ENCODE measurements at regions not wholly inside any gene's neighbourhood (a gene's known extent, or its start where the extent isn't known, plus 50 kb on each side); places are given as distances from the start of the nearest gene placed in this dataset.
"Not testable (repeated sequence)": the region's sequence is repeated elsewhere in the genome, so short reads cannot be mapped to it uniquely, and the experiment has no call there.

DNA sequence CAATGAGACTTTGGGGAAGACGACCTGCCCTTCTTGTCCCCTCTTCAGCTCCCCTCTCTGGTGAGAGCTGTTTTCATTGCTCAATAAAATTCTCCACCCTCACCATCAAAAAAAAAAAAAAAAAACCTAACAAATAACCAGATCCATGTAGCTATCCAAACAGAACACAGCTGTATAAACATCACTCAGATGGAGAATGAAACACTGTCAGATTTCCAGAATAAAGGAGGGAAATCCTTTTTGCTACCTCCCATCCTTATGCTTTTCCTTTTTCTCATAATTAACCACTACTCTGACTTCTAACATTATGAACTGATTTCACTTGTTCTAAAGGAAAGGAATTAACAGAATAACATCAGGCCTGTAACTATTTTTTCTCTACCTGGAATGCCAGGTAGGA lies 155.6 kb downstream of the PPP4R3C start:
- TF ChIP-seq, protein P1, sequence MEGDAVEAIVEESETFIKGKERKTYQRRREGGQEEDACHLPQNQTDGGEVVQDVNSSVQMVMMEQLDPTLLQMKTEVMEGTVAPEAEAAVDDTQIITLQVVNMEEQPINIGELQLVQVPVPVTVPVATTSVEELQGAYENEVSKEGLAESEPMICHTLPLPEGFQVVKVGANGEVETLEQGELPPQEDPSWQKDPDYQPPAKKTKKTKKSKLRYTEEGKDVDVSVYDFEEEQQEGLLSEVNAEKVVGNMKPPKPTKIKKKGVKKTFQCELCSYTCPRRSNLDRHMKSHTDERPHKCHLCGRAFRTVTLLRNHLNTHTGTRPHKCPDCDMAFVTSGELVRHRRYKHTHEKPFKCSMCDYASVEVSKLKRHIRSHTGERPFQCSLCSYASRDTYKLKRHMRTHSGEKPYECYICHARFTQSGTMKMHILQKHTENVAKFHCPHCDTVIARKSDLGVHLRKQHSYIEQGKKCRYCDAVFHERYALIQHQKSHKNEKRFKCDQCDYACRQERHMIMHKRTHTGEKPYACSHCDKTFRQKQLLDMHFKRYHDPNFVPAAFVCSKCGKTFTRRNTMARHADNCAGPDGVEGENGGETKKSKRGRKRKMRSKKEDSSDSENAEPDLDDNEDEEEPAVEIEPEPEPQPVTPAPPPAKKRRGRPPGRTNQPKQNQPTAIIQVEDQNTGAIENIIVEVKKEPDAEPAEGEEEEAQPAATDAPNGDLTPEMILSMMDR (IDR thresholded peaks at IDR 0.05; ENCODE audit: partially characterized antibody, unreplicated experiment) = no peak
- H3K4me3 Mint-ChIP-seq (ENCODE audit: unreplicated experiment) = no peak overlapping the region
- no peak overlapping the region for H3K27ac Mint-ChIP-seq (ENCODE audit: unreplicated experiment)
- no peak for DNase-seq
- no peaks in the 10 kb centered on the region for H3K27me3 Mint-ChIP-seq (ENCODE audit: unreplicated experiment)
- H3K9me3 Mint-ChIP-seq (ENCODE audit: unreplicated experiment) = no peaks in the 10 kb centered on the region
- no peaks in the 10 kb centered on the region for H3K4me1 Mint-ChIP-seq (ENCODE audit: low read depth, unreplicated experiment)
- no peaks in the 10 kb centered on the region for H3K36me3 Mint-ChIP-seq (ENCODE audit: unreplicated experiment)

DNA sequence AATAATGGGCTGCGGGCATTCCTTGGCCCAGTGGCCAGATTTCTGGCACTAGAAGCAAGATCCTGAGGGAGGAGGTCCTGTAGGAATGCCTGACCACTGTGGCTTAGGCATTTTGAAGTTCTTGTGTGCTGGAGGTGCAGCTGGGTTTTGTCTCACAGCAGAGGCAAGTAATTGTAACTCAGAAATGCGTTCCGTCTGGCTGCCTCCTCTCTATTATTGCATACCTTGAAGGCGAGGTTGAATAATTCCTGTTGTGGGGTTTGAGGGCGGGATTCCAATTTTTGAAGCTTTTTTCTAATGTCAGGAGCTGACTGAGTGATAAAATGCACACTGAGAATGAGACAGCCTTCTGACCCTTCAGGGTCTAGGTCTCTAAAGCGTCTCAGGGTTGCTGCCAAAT lies 170.6 kb downstream of the PPP4R3C start:
- not testable (repeated sequence) for DNase-seq; H3K4me1 Mint-ChIP-seq (ENCODE audit: low read depth, unreplicated experiment); H3K36me3 Mint-ChIP-seq (ENCODE audit: unreplicated experiment); H3K27me3 Mint-ChIP-seq (ENCODE audit: unreplicated experiment); H3K9me3 Mint-ChIP-seq (ENCODE audit: unreplicated experiment); H3K27ac Mint-ChIP-seq (ENCODE audit: unreplicated experiment); H3K4me3 Mint-ChIP-seq (ENCODE audit: unreplicated experiment)

DNA sequence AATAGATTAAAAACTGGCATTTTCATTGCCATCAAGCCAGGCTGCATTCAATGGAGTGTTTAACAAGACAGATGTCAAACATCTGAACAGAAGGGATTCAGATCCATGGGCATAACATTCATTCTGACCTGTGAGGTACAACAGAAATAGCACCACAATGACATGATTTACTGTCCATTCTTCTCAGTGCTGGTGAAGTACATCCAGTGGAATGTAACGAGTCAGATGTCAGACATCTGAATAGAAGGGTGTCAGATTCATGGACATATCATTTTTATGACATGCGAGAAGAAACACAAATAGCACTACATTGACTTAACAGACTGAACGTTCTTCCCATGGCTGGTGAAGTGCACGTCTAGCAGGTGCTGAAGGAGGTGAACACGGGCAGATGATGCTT lies 186.4 kb downstream of the PPP4R3C start:
- Mint-ChIP-seq H3K27ac (ENCODE audit: unreplicated experiment) (no peak overlapping the region), H3K9me3 (ENCODE audit: unreplicated experiment) (no peaks in the 10 kb centered on the region), H3K4me1 (ENCODE audit: low read depth, unreplicated experiment) (no peaks in the 10 kb centered on the region), H3K4me3 (ENCODE audit: unreplicated experiment) (no peak overlapping the region), H3K27me3 (ENCODE audit: unreplicated experiment) (no peaks in the 10 kb centered on the region), H3K36me3 (ENCODE audit: unreplicated experiment) (no peaks in the 10 kb centered on the region)
- no peak for DNase-seq
- TF ChIP-seq, protein P1 (IDR thresholded peaks at IDR 0.05; ENCODE audit: partially characterized antibody, unreplicated experiment) = no peak

DNA sequence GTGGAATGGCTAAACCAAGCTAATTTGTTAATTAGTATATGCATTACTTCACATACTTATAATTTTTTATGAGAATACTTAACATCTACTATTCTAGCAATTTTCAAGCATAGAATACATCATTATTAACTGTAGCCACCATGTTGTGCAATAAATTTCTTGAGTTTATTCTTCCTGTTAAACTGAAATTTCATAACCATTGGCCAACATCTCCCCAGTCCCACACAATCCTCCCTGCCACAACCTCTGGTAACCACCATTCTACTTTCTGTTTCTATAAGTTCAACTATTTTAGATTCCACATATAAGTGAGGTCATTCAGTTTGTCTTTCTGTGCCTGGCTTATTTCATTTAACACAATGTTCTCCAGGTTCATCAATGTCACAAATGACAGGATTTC lies 208.5 kb downstream of the PPP4R3C start:
- H3K4me3 Mint-ChIP-seq (ENCODE audit: unreplicated experiment) = no peak overlapping the region
- no peaks in the 10 kb centered on the region for H3K4me1 Mint-ChIP-seq (ENCODE audit: low read depth, unreplicated experiment)
- no peaks in the 10 kb centered on the region for H3K9me3 Mint-ChIP-seq (ENCODE audit: unreplicated experiment)
- no peak for DNase-seq
- H3K36me3 Mint-ChIP-seq (ENCODE audit: unreplicated experiment) = no peaks in the 10 kb centered on the region
- no peak overlapping the region for H3K27ac Mint-ChIP-seq (ENCODE audit: unreplicated experiment)
- TF ChIP-seq, protein P1 (IDR thresholded peaks at IDR 0.05; ENCODE audit: partially characterized antibody, unreplicated experiment) = no peak
- no peaks in the 10 kb centered on the region for H3K27me3 Mint-ChIP-seq (ENCODE audit: unreplicated experiment)

DNA sequence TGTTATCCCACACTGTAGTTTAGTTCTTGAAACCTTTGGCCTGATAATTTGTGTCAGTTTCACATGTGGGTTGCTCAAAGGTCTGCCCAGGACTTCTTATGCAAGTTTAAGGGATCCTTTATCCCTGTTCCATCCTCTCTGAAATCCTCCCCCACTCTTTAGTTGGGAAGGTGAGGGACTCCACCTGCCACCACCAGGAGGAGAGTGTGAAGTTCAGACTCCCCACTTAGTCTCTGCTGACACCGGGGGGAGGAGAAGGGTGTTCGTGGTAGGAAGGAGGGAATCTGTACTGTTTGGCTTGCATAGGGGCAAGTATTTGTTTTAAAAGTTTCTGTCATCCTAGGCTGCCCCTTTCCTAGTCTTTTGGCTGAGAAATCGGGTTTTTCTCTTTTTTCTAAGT lies 211.8 kb downstream of the PPP4R3C start:
- TF ChIP-seq, protein P1 (IDR thresholded peaks at IDR 0.05; ENCODE audit: partially characterized antibody, unreplicated experiment) = no peak
- H3K27ac Mint-ChIP-seq (ENCODE audit: unreplicated experiment) = no peak overlapping the region
- no peak overlapping the region for H3K4me3 Mint-ChIP-seq (ENCODE audit: unreplicated experiment)
- no peaks in the 10 kb centered on the region for H3K36me3 Mint-ChIP-seq (ENCODE audit: unreplicated experiment)
- H3K9me3 Mint-ChIP-seq (ENCODE audit: unreplicated experiment) = no peaks in the 10 kb centered on the region
- no peaks in the 10 kb centered on the region for H3K27me3 Mint-ChIP-seq (ENCODE audit: unreplicated experiment)
- DNase-seq = no peak
- H3K4me1 Mint-ChIP-seq (ENCODE audit: low read depth, unreplicated experiment) = no peaks in the 10 kb centered on the region

DNA sequence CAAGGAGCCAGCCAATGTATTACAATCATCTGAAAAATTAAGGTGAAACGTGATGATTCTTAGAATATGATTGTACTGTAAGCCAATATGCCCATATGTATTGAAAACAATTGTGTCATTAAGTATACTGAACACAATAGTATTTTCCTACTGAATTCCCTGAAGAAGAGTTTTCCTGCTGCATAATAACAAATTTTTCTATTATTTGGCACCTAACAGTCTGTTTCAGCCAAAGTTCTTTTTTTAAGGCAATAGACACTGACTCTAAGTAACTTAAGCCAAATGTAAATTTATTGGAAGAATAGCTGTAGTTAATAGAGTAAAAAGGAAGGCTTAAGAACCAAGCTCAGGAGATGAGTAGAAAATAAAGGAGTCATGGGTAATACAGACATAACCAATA lies 220.6 kb downstream of the PPP4R3C start:
- TF ChIP-seq, protein P1 (IDR thresholded peaks at IDR 0.05; ENCODE audit: partially characterized antibody, unreplicated experiment) = no peak
- Mint-ChIP-seq H3K27me3 (ENCODE audit: unreplicated experiment) (no peaks in the 10 kb centered on the region), H3K9me3 (ENCODE audit: unreplicated experiment) (peaks cover 1% of the 10 kb centered on the region), H3K4me1 (ENCODE audit: low read depth, unreplicated experiment) (no peaks in the 10 kb centered on the region), H3K27ac (ENCODE audit: unreplicated experiment) (no peak overlapping the region), H3K36me3 (ENCODE audit: unreplicated experiment) (peaks cover 15% of the 10 kb centered on the region), H3K4me3 (ENCODE audit: unreplicated experiment) (no peak overlapping the region)
- DNase-seq = no peak

Data from glutamatergic neuron (in vitro differentiated cells).